Posterior vena cava (tissue), 2 donors: ENCODE measurements at regions not wholly inside any gene's neighbourhood (a gene's known extent, or its start where the extent isn't known, plus 50 kb on each side); places are given as distances from the start of the nearest gene placed in this dataset.
"Not testable (repeated sequence)": the region's sequence is repeated elsewhere in the genome, so short reads cannot be mapped to it uniquely, and the experiment has no call there.

ENCODE experiments used
- DNase-seq: peaks from one replicate; pipeline ENCODE4 v3.0.0-alpha.2; 2020; ENCODE audit warnings: low spot score
- intact Hi-C, 2 donors: fragments of 100-400 bp; cut with DNase I; formaldehyde crosslinking; loops; one replicate each; pipeline versions ENCODE4 v1.14.1 to v1.14.2; 2022 to 2023
- donor health status: DM: yes; HTN: yes; CAD: no.
- donor health status: DM: yes; HTN: yes; CAD: no.

- no peak for DNase-seq
- intact Hi-C loops: no loop called here
Measured at GRCh38 chr4:36573441-36573840, 292.0 kb downstream of the DTHD1 start.

DNA sequence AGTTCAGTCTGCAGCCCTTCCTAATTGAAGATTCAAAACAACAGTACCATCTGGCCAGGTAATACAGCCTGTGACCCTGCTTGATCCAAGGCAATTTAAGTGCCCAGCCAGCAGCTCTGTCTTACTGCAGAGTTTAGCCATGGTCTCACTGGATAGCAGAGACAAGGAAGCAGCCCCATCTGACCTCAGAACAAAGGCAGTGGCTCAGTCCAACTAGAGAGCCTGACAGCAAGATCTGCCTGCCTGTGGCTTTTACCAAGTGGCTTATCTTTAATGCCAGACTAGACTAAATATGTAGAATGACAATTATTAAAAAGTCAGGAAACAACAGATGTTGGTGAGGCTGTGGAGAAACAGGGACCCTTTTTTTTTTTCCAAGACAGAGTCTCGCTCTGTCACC, 293.4 kb downstream of the DTHD1 start:
- intact Hi-C loops: no loop called here

DNA sequence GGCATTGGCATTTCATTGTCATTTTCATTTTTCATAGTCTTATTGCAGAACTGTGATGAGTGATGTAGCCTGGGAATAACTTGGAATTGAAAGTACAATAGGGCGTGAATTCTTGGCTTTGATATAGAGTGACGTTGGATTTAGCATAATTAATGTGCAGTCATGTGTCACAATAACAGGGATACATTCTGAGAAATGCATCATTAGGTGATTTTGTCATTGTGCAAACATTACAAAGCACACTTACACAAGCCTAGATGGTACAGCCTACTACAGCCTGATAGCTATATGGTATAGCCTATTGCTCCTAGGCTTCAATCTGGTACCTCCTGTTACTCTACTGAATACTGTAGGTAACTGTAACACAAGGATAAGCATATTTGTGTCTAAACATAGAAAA, 300.8 kb downstream of the DTHD1 start:
- intact Hi-C loops: no loop called here
- no peak for DNase-seq

More for the DNA sequence above, 293.4 kb downstream of the DTHD1 start:
- no peak for DNase-seq

DNA sequence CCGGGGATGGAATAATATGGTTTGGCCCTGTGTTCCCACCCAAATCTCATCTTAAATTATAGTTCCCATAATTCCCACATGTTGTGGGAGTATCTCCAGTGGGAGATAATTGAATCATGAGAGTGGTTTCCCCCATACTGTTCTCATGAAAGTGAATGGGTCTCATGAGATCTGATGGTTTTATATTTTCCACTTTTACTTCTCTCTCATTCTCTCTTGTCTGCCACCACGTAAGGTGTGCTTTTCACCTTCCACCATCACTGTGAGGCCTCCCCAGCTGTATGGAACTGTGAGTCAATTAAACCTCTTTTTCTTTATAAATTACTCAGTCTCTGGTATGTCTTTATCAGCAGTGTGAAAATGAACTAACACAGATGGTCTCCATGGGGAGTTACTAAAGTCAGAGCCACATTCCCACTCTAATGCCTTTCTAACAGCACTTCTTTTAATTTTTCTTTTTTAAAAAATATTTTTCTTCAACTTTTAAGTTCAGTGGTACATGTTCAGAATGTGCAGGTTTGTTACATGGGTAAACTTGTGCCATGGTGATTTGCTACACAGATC, 306.6 kb downstream of the DTHD1 start:
- DNase-seq: no peak
- intact Hi-C loops: no loop called here

DNA sequence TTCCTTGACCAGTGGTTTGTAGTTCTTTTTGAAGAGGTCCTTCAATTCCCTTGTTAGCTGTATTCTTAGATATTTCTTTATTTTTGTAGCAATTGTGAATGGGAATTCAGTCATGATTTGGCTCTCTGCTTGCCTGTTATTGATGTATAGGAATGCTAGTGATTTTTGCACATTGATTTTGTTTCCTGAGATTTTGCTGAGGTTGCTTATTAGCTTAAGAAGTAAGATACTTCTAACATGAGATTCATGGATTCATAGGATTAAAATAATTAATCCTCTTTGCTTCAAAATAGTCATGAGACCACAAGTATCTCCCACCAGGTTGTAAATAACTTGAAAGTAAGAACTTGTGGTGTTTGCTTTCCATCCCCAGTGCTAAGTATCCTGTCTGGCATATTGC, 308.9 kb downstream of the DTHD1 start:
- DNase-seq: no peak
- intact Hi-C loops: no loop called here

DNA sequence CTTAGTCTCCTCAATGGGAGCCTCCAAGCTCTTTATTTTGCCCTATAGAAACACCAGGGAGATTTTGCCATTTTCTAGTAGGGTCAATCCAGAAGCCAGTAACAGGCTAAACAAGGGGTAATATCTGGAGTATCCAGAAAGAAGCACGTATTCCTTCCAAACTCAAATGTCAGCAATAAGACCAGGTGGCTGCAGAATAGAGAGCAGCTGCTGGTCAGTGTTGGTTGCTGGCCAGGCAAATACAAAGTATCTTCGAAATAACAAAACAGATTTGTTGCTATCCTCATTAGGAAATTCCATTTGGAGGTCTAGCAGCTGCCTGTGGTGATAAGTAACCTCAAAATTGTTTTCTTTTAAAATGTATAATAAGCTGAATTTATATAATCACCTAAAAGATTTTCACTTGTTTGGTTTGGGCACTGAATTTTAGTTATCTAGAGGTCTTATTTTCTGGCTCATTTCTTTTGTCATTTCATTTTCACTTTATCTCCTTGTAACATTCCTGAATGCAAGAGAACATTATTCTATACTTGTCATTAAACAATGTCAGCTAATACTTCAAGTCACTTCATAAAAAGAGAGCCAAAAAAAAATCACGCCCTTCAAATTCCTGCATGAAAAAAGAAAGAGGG, 320.6 kb downstream of the DTHD1 start:
- intact Hi-C loops: no loop called here
- no peak for DNase-seq

DNA sequence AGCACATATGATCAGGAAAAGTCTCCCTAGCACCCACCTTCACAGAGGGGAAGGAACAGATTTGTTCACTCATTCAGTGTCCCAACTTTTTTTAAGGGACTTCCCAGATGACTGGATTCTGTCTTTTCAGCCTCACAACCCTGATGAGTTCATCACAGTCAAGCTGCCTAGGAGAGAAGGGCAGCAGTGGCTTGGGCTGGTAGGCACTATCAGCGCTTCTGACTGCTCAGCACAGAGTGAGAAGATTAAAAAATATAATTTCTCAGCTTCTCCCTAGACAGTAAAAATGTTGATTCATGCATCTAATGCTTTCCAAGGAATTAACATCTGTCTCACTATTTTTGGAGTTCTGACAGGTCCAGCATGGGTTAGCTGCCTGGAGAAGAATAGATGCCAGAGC, 328.2 kb downstream of the DTHD1 start:
- DNase-seq: no peak
- intact Hi-C loops: no loop called here

DNA sequence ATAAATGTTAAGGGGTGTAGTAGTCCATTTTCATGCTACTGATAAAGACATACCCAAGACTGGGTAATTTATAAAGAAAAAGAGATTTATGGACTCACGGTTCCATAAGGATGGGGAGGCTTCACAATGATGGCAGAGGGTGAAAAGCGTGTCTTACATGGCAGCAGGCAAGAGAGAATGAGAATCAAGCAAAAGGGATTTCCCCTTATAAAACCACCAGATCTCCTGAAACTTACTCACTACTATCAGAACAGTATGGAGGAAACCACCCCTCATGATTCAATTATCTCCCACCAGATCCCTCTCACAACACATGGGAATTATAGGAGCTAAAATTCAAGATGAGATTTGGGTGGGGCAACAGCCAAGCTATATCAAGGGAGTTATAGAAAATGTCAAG, 329.2 kb downstream of the DTHD1 start:
- intact Hi-C loops: no loop called here
- no peak for DNase-seq

GRCh38 chr4:36613142-36613541, 331.7 kb downstream of the DTHD1 start:
- intact Hi-C loops, DNase-seq: not testable (repeated sequence)

DNA sequence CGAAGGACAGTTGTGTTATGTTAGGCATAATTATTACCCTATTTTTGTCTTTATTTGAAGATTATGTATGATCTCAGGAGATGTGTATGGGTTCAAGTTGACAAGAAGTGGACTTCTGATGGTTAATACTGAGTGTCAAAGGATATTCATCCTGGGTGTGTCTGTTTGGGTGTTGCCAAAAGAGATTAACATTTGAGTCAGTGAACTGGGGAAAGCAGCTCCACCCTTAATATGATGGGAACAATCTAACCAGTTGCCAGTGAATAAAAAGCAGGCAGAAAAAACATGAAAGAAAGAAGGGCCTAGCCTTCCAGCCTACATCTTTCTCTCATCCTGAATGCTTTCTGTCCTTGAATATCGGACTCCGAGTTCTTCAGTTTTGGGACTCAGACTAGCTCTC, 332.6 kb downstream of the DTHD1 start:
- no peak for DNase-seq
- intact Hi-C loops: no loop called here

DNA sequence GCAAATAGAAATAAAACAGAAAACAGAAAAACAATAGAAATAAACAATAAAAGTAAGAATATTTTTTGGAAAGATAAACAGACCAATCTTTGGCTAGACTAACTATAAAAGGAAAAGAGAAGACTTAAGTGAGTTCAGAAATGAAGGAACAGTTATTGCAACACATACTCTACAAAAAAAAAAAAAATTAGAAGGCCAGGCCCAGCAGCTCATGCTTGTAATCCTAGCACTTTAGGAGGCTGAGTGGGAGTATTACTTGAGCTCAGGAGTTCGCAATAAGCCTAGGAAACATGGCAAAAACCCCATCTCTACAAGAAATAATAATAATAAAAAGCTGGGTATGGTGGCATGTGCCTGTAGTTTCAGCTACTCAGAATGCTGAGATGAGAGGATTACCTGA, 336.7 kb downstream of the DTHD1 start:
- no peak for DNase-seq
- intact Hi-C loops: no loop called here

GRCh38 chr4:36624030-36624429, 342.6 kb downstream of the DTHD1 start:
- intact Hi-C loops: no loop called here

DNA sequence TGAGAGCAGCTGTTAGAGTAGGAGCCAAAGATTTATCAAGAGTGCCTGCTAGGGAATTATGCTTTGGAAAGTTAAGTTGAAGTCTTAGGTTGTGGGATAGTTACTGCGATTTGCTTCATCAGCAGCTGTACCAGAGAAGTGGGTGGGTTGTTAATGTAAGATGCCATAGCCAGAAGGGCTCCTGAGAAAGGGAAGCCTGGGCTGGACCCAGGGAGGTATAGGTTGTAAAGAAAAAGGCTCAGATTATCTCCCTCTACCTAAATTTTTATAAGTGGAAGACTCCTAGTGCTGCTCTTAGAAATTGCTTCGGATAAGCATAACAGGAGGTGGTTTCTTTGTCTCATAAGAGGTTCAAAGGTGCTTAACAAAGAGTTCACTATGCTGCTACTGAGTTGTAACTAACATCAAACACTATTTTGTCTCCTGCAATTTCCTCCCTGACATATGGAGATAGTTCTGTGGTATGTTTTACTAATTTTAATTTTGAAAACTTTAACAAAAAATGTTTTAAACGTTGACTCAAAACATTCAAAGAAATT, 356.9 kb downstream of the DTHD1 start:
- intact Hi-C loops: no loop called here
- no peak for DNase-seq

More at GRCh38 chr4:36624030-36624429, 342.6 kb downstream of the DTHD1 start:
- DNase-seq: no peak

GRCh38 chr4:36640876-36641275, 359.5 kb downstream of the DTHD1 start:
- no peak for DNase-seq

GRCh38 chr4:36651253-36651652, 369.8 kb downstream of the DTHD1 start:
- intact Hi-C loops: no loop called here
- DNase-seq: no peak

More at GRCh38 chr4:36640876-36641275, 359.5 kb downstream of the DTHD1 start:
- intact Hi-C loops: no loop called here

DNA sequence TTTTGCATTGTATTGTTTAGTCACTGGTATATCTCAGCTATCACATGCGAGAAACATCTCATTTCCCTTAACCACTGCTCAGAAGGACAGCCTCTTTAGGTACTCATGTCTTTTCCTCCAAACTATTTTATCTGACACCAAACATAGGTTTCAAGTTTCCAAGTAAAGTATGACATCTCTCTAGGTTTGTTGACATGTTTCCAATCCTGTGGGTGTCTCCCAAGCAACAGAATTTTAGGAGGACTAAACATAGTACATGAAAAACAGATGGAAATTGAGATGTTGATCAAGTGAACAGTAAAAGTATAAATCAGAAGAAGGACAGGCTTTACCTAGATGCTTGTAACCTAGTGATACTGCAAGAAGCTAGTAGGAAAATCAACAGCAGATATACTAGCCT, 371.4 kb downstream of the DTHD1 start:
- no peak for DNase-seq
- intact Hi-C loops: no loop called here

- no peak for DNase-seq
- intact Hi-C loops: no loop called here
Measured at GRCh38 chr4:36665985-36666527, 384.6 kb downstream of the DTHD1 start.

DNA sequence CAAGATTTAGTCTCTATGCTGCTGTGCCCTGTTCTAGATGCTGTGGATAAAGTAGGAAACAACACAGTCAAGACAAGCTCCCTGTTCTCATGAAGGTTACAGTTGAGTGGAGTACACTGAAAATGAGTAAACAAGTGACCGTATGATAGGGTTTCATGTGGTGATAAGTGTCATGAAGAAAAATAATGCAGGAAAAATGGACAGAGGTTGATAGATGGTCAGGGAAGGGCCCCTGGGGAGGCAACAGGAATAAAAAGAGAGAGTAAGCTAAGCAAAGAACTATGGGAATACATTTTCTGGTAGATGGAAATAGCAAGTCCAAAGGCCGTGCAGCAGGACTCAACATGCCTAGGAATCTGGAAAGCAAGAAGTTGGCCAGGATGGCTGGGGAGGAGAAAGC, 394.0 kb downstream of the DTHD1 start:
- intact Hi-C loops: no loop called here
- no peak for DNase-seq

DNA sequence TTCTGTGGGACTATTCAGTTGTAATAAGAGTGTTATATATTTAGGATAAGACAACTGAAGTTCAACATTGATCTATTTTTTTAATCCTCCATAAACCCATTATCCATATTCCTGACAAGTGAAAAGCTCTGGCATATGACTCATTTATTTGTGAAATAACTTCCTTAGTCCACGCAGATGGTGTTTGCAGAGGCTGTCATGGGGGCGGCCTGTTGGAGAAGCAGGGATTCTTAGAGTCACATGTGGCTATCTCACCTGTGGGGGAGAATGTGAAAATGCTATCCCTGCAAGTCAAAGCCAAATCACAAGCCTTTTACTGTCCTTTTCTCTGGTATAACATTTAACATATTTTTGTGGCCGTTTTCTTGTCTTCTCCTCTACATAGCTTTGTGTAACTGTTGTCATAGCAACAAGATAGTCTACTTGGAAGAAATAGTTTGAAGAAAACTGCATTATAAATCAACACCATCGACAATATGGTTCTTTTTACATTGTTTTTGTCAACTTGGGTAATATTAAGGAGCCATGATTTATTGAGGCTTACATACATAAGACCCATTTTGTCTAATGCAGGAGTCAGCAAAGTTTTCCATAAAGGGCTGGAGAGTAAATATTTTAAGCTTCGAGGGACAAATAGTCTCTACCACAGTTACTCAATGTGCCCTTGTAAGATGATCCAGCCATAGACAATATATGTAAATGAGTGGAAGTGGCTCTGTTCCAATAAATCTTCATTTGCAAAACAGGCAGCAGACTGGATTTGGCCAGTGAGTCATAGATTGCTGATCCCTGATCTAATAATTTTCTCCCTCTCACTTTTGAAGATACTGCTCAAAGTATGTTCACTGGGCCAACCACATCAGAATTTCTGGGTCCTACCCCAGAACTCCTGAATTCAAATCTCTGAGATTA, 395.0 kb downstream of the DTHD1 start:
- DNase-seq: no peak

DNA sequence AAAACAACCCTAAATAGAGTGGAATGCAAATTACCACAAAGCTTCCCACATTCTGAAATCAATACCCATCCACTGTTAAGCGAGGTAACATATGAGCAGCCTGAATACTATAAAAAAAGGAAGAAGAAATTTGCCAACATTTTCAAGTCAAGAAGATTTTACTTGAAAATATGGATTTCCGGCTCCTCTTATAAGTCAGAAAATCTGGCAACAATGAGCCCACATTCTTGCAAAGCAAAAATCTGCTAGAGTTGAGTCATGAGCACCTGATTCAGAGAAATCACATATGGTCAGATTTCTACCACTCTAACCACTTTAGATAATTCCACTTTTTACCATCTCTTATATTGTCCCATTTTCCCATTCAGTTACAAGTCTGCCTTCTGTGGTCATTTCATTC, 395.7 kb downstream of the DTHD1 start:
- intact Hi-C loops: no loop called here
- DNase-seq: no peak

More for the DNA sequence above, 395.0 kb downstream of the DTHD1 start:
- intact Hi-C loops: no loop called here
